NB4 (cell line): ENCODE measurements at regions not wholly inside any gene's neighbourhood (a gene's known extent, or its start where the extent isn't known, plus 50 kb on each side); places are given as distances from the start of the nearest gene placed in this dataset.

Experiments
- DNase-seq: peaks from one replicate; pipeline ENCODE4 v3.0.0; 2010; ENCODE audit warnings: low read depth
- H3K4me3 ChIP-seq: one replicate; pipeline ENCODE4 v1.5.1; 2011; ENCODE audit warnings: mild to moderate bottlenecking, low read depth, low read length, moderate library complexity
- MYC ChIP-seq: IDR thresholded peaks from 2 replicates; pipeline ENCODE4 v1.6.1; 2011; ENCODE audit warnings: low read depth, low read length
- POLR2A ChIP-seq: IDR thresholded peaks from 2 replicates; pipeline ENCODE4 v1.6.1; 2011; ENCODE audit warnings: mild to moderate bottlenecking; ENCODE audit not compliant: insufficient read length; ENCODE audit errors: extremely low read depth
- TF ChIP-seq, protein P1 (sequence below): IDR thresholded peaks from one replicate; pipeline ENCODE4 v1.5.1; 2012; ENCODE audit warnings: low read depth, low read length
- TF ChIP-seq, protein P2 (sequence below): IDR thresholded peaks from 2 replicates; pipeline ENCODE4 v1.6.1; 2011; ENCODE audit warnings: low read depth, low read length

DNA sequence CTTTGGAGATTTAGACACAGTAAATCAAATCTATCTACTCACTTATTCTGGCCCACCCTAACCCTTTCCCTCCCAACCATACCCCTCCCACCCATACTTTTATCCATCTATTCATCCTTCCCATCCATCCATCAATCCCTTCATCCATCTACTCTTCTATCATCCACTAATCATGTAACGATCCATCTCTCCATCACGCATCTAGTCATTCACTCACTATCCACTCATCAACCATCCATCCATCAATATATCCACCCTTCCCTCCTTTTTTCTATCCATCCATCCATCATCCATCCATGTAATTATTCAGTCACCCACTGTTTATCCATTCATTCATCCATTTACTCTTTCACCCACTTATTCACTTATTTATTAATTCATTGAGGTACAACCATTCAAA, 74.0 kb downstream of the FOXD2 start:
- DNase-seq: no peak
- TF ChIP-seq, protein P1, sequence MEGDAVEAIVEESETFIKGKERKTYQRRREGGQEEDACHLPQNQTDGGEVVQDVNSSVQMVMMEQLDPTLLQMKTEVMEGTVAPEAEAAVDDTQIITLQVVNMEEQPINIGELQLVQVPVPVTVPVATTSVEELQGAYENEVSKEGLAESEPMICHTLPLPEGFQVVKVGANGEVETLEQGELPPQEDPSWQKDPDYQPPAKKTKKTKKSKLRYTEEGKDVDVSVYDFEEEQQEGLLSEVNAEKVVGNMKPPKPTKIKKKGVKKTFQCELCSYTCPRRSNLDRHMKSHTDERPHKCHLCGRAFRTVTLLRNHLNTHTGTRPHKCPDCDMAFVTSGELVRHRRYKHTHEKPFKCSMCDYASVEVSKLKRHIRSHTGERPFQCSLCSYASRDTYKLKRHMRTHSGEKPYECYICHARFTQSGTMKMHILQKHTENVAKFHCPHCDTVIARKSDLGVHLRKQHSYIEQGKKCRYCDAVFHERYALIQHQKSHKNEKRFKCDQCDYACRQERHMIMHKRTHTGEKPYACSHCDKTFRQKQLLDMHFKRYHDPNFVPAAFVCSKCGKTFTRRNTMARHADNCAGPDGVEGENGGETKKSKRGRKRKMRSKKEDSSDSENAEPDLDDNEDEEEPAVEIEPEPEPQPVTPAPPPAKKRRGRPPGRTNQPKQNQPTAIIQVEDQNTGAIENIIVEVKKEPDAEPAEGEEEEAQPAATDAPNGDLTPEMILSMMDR: no peak
- TF ChIP-seq, protein P2, sequence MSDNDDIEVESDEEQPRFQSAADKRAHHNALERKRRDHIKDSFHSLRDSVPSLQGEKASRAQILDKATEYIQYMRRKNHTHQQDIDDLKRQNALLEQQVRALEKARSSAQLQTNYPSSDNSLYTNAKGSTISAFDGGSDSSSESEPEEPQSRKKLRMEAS: no peak
- TF ChIP-seq POLR2A (no peak), MYC (no peak)
- no peak overlapping the region for H3K4me3 ChIP-seq

DNA sequence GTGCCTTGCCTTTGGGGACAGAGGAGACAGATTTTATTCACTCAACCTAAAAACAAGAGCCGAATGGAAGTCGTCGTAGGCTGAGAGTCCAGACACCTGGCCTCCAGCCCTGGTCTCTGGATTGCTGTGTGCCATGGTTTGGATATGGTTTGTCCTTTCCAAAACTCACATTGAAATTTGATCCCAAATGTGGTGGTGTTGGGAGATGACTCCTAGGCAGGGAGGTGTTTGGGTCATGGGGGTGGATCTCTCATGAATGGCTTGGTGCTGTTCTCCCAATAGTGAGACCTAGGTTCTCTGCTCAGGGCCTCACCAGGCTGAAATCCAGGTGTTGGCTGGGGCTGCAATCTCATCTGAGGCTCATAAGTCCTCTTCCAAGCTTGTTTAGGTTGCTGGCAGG, 75.5 kb downstream of the FOXD2 start:
- H3K4me3 ChIP-seq: no peak overlapping the region
- TF ChIP-seq, protein P2: no peak
- TF ChIP-seq POLR2A: no peak
- TF ChIP-seq MYC: no peak
- TF ChIP-seq, protein P1: no peak
- DNase-seq: no peak

DNA sequence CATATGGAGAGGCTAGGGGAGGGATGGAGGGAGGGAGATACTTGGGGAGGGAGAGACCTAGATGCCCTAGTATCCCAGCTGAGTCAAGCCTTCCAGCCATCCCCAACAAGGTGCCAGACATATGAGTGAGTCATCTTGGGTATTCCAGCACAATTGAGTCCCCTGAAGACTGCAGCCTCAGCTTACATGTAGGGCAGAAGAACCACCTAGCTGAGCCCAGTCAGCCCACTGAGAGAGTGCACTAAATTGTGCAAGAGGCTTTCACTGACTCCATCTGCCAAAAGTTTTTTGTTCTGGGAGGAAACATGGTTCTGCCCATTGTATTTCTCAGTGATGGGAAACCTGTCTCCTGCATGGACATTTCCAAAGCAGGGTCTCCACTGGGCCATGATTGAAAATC, 76.4 kb downstream of the FOXD2 start:
- no peak for DNase-seq
- TF ChIP-seq, protein P1: no peak
- no peak for TF ChIP-seq POLR2A
- TF ChIP-seq MYC: no peak
- TF ChIP-seq, protein P2: no peak
- no peak overlapping the region for H3K4me3 ChIP-seq

DNA sequence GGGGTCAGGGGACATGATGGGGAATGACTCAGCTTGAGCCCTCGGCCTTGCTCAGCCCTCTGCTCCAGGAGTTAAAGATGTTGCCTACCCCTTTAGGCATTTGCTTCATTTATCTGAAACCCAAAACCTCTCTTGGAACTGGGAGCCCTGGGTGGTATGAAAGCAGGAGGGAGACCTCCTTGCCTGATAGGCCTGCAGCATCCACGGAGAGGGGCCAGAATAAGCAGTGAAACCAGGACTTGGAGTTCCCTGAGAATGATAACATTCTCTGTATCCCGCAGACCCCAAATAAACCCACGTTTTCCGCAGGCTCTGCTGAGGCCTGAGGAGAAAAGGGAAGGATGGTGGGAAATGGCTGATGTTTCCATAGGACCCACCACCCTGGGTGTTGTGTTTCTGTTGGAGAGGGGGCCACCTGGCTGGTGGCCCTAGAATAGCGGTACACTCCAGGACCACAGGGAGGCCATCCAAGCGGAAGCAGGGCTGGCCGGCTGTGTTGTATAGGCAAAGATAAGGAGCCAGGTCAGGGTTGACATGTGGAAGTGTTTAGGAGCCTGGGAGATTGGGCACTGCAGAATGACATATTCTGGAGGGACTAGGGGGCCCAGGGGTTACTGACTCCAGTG, 77.4 kb downstream of the FOXD2 start:
- DNase-seq: no peak
- no peak overlapping the region for H3K4me3 ChIP-seq
- TF ChIP-seq, protein P1: no peak
- TF ChIP-seq MYC (no peak), POLR2A (no peak)
- TF ChIP-seq, protein P2: no peak

DNA sequence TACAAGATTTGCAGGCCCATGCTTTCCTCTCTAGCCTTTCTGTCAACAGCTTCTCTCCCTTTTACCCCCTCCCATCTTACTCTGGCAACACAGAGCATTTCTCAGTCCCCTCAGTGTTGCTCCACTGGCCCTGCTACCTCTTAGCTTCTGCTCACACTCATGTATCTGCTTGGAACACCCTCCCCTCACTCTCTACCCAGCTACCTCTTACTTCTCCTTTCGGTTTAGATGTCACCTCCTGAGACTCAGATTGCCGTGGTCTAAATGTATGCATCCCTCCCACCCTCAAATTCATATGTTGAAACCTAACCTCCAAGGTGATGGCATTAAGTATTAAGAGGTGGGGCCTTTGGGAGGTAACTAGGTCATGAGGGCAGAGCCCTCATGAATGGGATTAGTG, 80.1 kb downstream of the FOXD2 start:
- TF ChIP-seq MYC (no peak), POLR2A (no peak)
- TF ChIP-seq, protein P1: no peak
- TF ChIP-seq, protein P2: no peak
- DNase-seq: no peak
- no peak overlapping the region for H3K4me3 ChIP-seq

DNA sequence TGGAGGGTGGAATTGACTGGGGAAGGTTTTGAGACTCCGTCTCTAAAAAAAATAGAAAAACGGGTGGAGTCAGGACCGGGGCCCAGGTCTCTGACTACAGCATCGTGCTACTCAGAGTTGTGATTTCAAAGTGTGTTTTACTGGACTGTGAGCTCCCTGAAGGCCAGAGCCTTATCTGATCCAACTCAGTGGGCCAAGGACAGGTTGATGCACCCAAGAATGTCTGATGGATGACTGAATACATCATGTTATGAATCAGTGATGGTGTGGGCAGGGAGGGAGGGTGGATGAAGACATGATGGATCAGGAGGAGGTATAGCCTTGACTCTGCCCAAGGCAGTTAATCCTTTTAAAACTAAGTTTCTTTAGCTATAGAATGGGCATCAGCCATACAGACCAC, 81.6 kb downstream of the FOXD2 start:
- no peak overlapping the region for H3K4me3 ChIP-seq
- no peak for DNase-seq
- TF ChIP-seq POLR2A (no peak), MYC (no peak)
- TF ChIP-seq, protein P1: no peak
- TF ChIP-seq, protein P2: no peak
